ENCODE measurements at regions not wholly inside any gene's neighbourhood (a gene's known extent, or its start where the extent isn't known, plus 50 kb on each side); places are given as distances from the start of the nearest gene placed in this dataset.

DNA sequence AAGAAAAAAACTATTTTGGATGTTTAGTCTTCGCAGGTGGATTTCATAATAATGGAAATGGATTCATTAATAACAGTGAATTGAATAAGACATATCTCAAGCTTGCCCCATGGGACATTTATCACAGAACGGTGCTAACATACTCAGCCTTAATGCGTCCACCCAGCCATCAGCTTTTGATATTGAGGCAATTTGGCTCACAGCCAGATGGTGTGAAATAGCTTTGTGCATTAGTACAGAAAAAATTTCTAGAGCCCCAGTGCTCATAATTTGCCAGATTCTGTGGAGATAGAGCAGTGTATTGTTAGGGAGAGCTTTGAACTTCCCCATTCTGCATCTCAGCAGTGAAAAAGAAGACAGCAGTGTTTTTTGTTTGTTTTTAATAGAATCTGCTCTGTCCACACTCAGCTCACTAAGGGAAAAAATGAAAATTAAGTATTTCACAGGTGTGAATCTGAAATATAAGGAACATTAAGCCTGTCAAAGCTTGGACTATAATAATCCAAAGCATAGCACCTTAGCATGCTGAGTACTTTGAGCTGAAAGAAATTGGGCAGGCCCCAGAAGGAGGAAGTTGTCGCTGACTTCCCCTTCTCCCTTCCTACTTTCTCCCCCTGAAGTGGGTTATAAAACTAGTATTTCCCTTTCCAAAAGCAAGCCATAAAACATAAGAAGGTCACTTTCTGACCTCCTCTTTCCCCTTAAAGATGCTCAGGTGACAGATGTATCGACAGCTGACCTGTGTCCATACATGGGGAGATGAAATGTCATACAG is 295.8 kb downstream of the MAGEB5 start:
- Histone ChIP-seq H3K79me2 (replicated peaks; ENCODE audit: insufficient read depth) (no peaks in the 10 kb centered on the region), H3K9me2 (ENCODE audit: insufficient read depth) (no peaks in the 10 kb centered on the region), H3K4me1 (ENCODE audit: insufficient read depth) (no peaks in the 10 kb centered on the region; the same call in 1 of the 2 replicates), H3K36me3 (ENCODE audit: insufficient read depth) (no peaks in the 10 kb centered on the region), H3F3A (replicated peaks; ENCODE audit: low read depth) (no peaks in the 10 kb centered on the region), H3K4me3 (no peak overlapping the region), H2AFZ (no peak overlapping the region), H3K4me2 (no peak overlapping the region), H4K20me1 (replicated peaks; ENCODE audit: insufficient read depth) (no peaks in the 10 kb centered on the region), H3K27ac (ENCODE audit: low read depth) (no peak overlapping the region), H3K27me3 (ENCODE audit: insufficient read depth) (no peaks in the 10 kb centered on the region)
- Mint-ChIP-seq H3K36me3 (ENCODE audit: low read depth) (no peaks in the 10 kb centered on the region), H3K9me3 (no peaks in the 10 kb centered on the region), H3K4me1 (peaks cover 7% of the 10 kb centered on the region), H3K4me3 (no peak overlapping the region), H3K27me3 (ENCODE audit: insufficient read depth, low read depth, poor library complexity) (no peaks in the 10 kb centered on the region), H3K27ac (no peak overlapping the region)
- ATAC-seq: no peak
- no peak for TF ChIP-seq NANOG (IDR thresholded peaks at IDR 0.05; ENCODE audit: borderline replicate concordance)
- TF ChIP-seq, protein P1, sequence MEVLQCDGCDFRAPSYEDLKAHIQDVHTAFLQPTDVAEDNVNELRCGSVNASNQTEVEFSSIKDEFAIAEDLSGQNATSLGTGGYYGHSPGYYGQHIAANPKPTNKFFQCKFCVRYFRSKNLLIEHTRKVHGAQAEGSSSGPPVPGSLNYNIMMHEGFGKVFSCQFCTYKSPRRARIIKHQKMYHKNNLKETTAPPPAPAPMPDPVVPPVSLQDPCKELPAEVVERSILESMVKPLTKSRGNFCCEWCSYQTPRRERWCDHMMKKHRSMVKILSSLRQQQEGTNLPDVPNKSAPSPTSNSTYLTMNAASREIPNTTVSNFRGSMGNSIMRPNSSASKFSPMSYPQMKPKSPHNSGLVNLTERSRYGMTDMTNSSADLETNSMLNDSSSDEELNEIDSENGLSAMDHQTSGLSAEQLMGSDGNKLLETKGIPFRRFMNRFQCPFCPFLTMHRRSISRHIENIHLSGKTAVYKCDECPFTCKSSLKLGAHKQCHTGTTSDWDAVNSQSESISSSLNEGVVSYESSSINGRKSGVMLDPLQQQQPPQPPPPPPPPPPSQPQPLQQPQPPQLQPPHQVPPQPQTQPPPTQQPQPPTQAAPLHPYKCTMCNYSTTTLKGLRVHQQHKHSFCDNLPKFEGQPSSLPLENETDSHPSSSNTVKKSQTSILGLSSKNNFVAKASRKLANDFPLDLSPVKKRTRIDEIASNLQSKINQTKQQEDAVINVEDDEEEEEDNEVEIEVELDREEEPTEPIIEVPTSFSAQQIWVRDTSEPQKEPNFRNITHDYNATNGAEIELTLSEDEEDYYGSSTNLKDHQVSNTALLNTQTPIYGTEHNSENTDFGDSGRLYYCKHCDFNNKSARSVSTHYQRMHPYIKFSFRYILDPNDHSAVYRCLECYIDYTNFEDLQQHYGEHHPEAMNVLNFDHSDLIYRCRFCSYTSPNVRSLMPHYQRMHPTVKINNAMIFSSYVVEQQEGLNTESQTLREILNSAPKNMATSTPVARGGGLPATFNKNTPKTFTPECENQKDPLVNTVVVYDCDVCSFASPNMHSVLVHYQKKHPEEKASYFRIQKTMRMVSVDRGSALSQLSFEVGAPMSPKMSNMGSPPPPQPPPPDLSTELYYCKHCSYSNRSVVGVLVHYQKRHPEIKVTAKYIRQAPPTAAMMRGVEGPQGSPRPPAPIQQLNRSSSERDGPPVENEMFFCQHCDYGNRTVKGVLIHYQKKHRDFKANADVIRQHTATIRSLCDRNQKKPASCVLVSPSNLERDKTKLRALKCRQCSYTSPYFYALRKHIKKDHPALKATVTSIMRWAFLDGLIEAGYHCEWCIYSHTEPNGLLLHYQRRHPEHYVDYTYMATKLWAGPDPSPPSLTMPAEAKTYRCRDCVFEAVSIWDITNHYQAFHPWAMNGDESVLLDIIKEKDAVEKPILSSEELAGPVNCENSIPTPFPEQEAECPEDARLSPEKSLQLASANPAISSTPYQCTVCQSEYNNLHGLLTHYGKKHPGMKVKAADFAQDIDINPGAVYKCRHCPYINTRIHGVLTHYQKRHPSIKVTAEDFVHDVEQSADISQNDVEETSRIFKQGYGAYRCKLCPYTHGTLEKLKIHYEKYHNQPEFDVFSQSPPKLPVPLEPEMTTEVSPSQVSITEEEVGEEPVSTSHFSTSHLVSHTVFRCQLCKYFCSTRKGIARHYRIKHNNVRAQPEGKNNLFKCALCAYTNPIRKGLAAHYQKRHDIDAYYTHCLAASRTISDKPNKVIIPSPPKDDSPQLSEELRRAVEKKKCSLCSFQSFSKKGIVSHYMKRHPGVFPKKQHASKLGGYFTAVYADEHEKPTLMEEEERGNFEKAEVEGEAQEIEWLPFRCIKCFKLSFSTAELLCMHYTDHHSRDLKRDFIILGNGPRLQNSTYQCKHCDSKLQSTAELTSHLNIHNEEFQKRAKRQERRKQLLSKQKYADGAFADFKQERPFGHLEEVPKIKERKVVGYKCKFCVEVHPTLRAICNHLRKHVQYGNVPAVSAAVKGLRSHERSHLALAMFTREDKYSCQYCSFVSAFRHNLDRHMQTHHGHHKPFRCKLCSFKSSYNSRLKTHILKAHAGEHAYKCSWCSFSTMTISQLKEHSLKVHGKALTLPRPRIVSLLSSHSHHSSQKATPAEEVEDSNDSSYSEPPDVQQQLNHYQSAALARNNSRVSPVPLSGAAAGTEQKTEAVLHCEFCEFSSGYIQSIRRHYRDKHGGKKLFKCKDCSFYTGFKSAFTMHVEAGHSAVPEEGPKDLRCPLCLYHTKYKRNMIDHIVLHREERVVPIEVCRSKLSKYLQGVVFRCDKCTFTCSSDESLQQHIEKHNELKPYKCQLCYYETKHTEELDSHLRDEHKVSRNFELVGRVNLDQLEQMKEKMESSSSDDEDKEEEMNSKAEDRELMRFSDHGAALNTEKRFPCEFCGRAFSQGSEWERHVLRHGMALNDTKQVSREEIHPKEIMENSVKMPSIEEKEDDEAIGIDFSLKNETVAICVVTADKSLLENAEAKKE (CRISPR knock-in tag; IDR thresholded peaks at IDR 0.05): no peak
- TF ChIP-seq, protein P2, sequence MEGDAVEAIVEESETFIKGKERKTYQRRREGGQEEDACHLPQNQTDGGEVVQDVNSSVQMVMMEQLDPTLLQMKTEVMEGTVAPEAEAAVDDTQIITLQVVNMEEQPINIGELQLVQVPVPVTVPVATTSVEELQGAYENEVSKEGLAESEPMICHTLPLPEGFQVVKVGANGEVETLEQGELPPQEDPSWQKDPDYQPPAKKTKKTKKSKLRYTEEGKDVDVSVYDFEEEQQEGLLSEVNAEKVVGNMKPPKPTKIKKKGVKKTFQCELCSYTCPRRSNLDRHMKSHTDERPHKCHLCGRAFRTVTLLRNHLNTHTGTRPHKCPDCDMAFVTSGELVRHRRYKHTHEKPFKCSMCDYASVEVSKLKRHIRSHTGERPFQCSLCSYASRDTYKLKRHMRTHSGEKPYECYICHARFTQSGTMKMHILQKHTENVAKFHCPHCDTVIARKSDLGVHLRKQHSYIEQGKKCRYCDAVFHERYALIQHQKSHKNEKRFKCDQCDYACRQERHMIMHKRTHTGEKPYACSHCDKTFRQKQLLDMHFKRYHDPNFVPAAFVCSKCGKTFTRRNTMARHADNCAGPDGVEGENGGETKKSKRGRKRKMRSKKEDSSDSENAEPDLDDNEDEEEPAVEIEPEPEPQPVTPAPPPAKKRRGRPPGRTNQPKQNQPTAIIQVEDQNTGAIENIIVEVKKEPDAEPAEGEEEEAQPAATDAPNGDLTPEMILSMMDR (conservative IDR thresholded peaks at IDR 0.05; ENCODE audit: low read depth in 2 of 2): no peak
- TF ChIP-seq, protein P3, sequence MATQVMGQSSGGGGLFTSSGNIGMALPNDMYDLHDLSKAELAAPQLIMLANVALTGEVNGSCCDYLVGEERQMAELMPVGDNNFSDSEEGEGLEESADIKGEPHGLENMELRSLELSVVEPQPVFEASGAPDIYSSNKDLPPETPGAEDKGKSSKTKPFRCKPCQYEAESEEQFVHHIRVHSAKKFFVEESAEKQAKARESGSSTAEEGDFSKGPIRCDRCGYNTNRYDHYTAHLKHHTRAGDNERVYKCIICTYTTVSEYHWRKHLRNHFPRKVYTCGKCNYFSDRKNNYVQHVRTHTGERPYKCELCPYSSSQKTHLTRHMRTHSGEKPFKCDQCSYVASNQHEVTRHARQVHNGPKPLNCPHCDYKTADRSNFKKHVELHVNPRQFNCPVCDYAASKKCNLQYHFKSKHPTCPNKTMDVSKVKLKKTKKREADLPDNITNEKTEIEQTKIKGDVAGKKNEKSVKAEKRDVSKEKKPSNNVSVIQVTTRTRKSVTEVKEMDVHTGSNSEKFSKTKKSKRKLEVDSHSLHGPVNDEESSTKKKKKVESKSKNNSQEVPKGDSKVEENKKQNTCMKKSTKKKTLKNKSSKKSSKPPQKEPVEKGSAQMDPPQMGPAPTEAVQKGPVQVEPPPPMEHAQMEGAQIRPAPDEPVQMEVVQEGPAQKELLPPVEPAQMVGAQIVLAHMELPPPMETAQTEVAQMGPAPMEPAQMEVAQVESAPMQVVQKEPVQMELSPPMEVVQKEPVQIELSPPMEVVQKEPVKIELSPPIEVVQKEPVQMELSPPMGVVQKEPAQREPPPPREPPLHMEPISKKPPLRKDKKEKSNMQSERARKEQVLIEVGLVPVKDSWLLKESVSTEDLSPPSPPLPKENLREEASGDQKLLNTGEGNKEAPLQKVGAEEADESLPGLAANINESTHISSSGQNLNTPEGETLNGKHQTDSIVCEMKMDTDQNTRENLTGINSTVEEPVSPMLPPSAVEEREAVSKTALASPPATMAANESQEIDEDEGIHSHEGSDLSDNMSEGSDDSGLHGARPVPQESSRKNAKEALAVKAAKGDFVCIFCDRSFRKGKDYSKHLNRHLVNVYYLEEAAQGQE (IDR thresholded peaks at IDR 0.05; ENCODE audit: unreplicated experiment): no peak
- TF ChIP-seq CREB1 (CRISPR knock-in tag; IDR thresholded peaks at IDR 0.05; ENCODE audit: low read depth): no peak
- TF ChIP-seq POLR2AphosphoS5 (IDR thresholded peaks at IDR 0.05; ENCODE audit: low read depth): no peak
- no peak for TF ChIP-seq ZNF331 (CRISPR knock-in tag; IDR thresholded peaks at IDR 0.05; ENCODE audit: low read depth)
- no peak for TF ChIP-seq STAT1 (IDR thresholded peaks at IDR 0.05; ENCODE audit: unreplicated experiment)
- TF ChIP-seq EZH2phosphoT487 (IDR thresholded peaks at IDR 0.05; ENCODE audit: unreplicated experiment): no peak
- TF ChIP-seq JUNB (IDR thresholded peaks at IDR 0.05; ENCODE audit: unreplicated experiment): no peak
- TF ChIP-seq, protein P4, sequence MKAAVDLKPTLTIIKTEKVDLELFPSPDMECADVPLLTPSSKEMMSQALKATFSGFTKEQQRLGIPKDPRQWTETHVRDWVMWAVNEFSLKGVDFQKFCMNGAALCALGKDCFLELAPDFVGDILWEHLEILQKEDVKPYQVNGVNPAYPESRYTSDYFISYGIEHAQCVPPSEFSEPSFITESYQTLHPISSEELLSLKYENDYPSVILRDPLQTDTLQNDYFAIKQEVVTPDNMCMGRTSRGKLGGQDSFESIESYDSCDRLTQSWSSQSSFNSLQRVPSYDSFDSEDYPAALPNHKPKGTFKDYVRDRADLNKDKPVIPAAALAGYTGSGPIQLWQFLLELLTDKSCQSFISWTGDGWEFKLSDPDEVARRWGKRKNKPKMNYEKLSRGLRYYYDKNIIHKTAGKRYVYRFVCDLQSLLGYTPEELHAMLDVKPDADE (IDR thresholded peaks at IDR 0.05): no peak
- no peak for TF ChIP-seq EZH2 (IDR thresholded peaks at IDR 0.05; ENCODE audit: low read depth, unreplicated experiment)
- no peak for TF ChIP-seq ZNF114 (CRISPR knock-in tag; IDR thresholded peaks at IDR 0.05)
- no peak for DNase-seq (ENCODE audit: low spot score)

All from GM23338 (cell line).